ENCODE measurements at regions not wholly inside any gene's neighbourhood (a gene's known extent, or its start where the extent isn't known, plus 50 kb on each side); places are given as distances from the start of the nearest gene placed in this dataset.

DNA sequence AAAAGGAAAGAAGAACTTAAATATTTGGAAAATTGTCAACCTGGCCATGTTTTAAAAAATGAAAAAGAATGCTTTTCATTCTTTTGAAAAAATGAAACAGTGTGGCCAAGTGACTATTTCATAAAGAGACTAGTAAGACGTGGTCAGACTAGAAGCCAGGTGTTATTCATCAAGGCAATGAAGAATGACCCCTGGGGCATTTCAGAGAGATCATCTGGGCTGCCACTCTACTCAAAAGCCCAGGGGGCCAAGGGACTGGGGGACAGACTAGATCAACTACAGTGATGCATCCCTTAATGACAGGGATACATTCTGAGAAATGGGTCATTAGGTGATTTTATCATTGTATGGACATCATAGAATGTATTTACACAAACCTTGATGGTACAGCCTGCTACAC is 199.4 kb downstream of the STK31 start:
- no peaks in the 10 kb centered on the region for H3K9me3 ChIP-seq (ENCODE audit: low read length)
- H3K9me2 ChIP-seq (ENCODE audit: insufficient read depth, low read length) = no peaks in the 10 kb centered on the region
- no peak overlapping the region for H3K27ac ChIP-seq (ENCODE audit: low read length)
- H3K79me2 ChIP-seq (replicated peaks; ENCODE audit: insufficient read depth, low read length) = no peaks in the 10 kb centered on the region
- no peaks in the 10 kb centered on the region for H4K20me1 ChIP-seq (ENCODE audit: insufficient read depth)
- TF ChIP-seq, protein P1, sequence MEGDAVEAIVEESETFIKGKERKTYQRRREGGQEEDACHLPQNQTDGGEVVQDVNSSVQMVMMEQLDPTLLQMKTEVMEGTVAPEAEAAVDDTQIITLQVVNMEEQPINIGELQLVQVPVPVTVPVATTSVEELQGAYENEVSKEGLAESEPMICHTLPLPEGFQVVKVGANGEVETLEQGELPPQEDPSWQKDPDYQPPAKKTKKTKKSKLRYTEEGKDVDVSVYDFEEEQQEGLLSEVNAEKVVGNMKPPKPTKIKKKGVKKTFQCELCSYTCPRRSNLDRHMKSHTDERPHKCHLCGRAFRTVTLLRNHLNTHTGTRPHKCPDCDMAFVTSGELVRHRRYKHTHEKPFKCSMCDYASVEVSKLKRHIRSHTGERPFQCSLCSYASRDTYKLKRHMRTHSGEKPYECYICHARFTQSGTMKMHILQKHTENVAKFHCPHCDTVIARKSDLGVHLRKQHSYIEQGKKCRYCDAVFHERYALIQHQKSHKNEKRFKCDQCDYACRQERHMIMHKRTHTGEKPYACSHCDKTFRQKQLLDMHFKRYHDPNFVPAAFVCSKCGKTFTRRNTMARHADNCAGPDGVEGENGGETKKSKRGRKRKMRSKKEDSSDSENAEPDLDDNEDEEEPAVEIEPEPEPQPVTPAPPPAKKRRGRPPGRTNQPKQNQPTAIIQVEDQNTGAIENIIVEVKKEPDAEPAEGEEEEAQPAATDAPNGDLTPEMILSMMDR (IDR thresholded peaks at IDR 0.05; ENCODE audit: poor library complexity, severe bottlenecking) = no peak
- no peak for TF ChIP-seq EP300 (conservative IDR thresholded peaks at IDR 0.05; ENCODE audit: poor library complexity, severe bottlenecking)
- TF ChIP-seq SMC3 (conservative IDR thresholded peaks at IDR 0.05; ENCODE audit: poor library complexity) = no peak
- TF ChIP-seq, protein P2, sequence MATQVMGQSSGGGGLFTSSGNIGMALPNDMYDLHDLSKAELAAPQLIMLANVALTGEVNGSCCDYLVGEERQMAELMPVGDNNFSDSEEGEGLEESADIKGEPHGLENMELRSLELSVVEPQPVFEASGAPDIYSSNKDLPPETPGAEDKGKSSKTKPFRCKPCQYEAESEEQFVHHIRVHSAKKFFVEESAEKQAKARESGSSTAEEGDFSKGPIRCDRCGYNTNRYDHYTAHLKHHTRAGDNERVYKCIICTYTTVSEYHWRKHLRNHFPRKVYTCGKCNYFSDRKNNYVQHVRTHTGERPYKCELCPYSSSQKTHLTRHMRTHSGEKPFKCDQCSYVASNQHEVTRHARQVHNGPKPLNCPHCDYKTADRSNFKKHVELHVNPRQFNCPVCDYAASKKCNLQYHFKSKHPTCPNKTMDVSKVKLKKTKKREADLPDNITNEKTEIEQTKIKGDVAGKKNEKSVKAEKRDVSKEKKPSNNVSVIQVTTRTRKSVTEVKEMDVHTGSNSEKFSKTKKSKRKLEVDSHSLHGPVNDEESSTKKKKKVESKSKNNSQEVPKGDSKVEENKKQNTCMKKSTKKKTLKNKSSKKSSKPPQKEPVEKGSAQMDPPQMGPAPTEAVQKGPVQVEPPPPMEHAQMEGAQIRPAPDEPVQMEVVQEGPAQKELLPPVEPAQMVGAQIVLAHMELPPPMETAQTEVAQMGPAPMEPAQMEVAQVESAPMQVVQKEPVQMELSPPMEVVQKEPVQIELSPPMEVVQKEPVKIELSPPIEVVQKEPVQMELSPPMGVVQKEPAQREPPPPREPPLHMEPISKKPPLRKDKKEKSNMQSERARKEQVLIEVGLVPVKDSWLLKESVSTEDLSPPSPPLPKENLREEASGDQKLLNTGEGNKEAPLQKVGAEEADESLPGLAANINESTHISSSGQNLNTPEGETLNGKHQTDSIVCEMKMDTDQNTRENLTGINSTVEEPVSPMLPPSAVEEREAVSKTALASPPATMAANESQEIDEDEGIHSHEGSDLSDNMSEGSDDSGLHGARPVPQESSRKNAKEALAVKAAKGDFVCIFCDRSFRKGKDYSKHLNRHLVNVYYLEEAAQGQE (IDR thresholded peaks at IDR 0.05; ENCODE audit: borderline replicate concordance) = no peak
- TF ChIP-seq POLR2AphosphoS5 (IDR thresholded peaks at IDR 0.05) = no peak
- TF ChIP-seq RAD21 (conservative IDR thresholded peaks at IDR 0.05) = no peak
- no peak for TF ChIP-seq TAF1 (IDR thresholded peaks at IDR 0.05; ENCODE audit: low read depth)
- TF ChIP-seq MXI1 (conservative IDR thresholded peaks at IDR 0.05; ENCODE audit: poor library complexity, severe bottlenecking) = no peak
- no peak for TF ChIP-seq EZH2 (IDR thresholded peaks at IDR 0.05; ENCODE audit: borderline replicate concordance, insufficient read depth, low read length, poor library complexity, severe bottlenecking)
- no peaks in the 10 kb centered on the region for H3K27me3 ChIP-seq (ENCODE audit: insufficient read depth, low read depth, low read length)
- no peak overlapping the region for H3K4me2 ChIP-seq (ENCODE audit: low read length)
- no peaks in the 10 kb centered on the region for H3K36me3 ChIP-seq (ENCODE audit: insufficient read depth, low read length)
- no peak overlapping the region for H2AFZ ChIP-seq (ENCODE audit: low read depth, low read length)
- H3K4me3 ChIP-seq (ENCODE audit: low read length) = no peak overlapping the region
- no peaks in the 10 kb centered on the region for H3F3A ChIP-seq (ENCODE audit: insufficient read depth, low read length, poor library complexity, severe bottlenecking)
- no peak overlapping the region for H3K9ac ChIP-seq (ENCODE audit: low read length)

DNA sequence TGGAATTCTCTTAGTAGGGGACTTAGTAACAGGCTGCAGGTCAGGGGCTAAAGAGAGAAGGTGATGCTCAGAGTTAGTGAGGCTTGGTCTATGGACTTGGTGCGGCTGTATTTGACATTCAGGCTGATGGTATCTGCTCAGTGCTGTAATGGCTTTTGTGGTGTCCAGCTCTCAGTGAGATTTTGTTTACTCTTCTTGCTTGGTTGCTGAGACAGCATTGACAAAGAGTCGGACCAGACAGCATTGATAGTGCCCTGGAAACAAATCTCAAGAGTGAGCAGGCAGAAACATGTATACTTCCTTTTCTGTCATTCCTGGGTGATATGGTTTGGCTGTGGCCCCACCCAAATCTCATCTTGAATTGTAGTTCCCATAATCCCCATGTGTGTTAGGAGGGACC is 202.0 kb downstream of the STK31 start:
- Histone ChIP-seq H3K79me2 (replicated peaks; ENCODE audit: insufficient read depth, low read length) (no peaks in the 10 kb centered on the region), H3K9me3 (ENCODE audit: low read length) (no peaks in the 10 kb centered on the region)

More for the DNA sequence above, 202.0 kb downstream of the STK31 start:
- H4K20me1 ChIP-seq (ENCODE audit: insufficient read depth) = no peaks in the 10 kb centered on the region
- H3K27me3 ChIP-seq (ENCODE audit: insufficient read depth, low read depth, low read length) = no peaks in the 10 kb centered on the region
- H2AFZ ChIP-seq (ENCODE audit: low read depth, low read length) = no peak overlapping the region
- no peak overlapping the region for H3K27ac ChIP-seq (ENCODE audit: low read length)
- no peaks in the 10 kb centered on the region for H3F3A ChIP-seq (ENCODE audit: insufficient read depth, low read length, poor library complexity, severe bottlenecking)
- no peak overlapping the region for H3K4me2 ChIP-seq (ENCODE audit: low read length)
- TF ChIP-seq EP300 (conservative IDR thresholded peaks at IDR 0.05; ENCODE audit: poor library complexity, severe bottlenecking) (no peak), RAD21 (conservative IDR thresholded peaks at IDR 0.05) (no peak), EZH2 (IDR thresholded peaks at IDR 0.05; ENCODE audit: borderline replicate concordance, insufficient read depth, low read length, poor library complexity, severe bottlenecking) (no peak), TAF1 (IDR thresholded peaks at IDR 0.05; ENCODE audit: low read depth) (no peak), SMC3 (conservative IDR thresholded peaks at IDR 0.05; ENCODE audit: poor library complexity) (no peak), POLR2AphosphoS5 (IDR thresholded peaks at IDR 0.05) (no peak), MXI1 (conservative IDR thresholded peaks at IDR 0.05; ENCODE audit: poor library complexity, severe bottlenecking) (no peak)
- TF ChIP-seq, protein P2 (IDR thresholded peaks at IDR 0.05; ENCODE audit: borderline replicate concordance) = no peak
- TF ChIP-seq, protein P1 (IDR thresholded peaks at IDR 0.05; ENCODE audit: poor library complexity, severe bottlenecking) = no peak
- no peak overlapping the region for H3K4me3 ChIP-seq (ENCODE audit: low read length)
- H3K9ac ChIP-seq (ENCODE audit: low read length) = no peak overlapping the region
- H3K9me2 ChIP-seq (ENCODE audit: insufficient read depth, low read length) = no peaks in the 10 kb centered on the region
- H3K36me3 ChIP-seq (ENCODE audit: insufficient read depth, low read length) = no peaks in the 10 kb centered on the region
